HFF-Myc (cell line): ENCODE measurements at regions not wholly inside any gene's neighbourhood (a gene's known extent, or its start where the extent isn't known, plus 50 kb on each side); places are given as distances from the start of the nearest gene placed in this dataset.
"Not testable (repeated sequence)": the region's sequence is repeated elsewhere in the genome, so short reads cannot be mapped to it uniquely, and the experiment has no call there.

ENCODE experiments used
- DNase-seq: peaks from one replicate; pipeline ENCODE4 v3.0.0-alpha.2; 2011; ENCODE audit warnings: low read depth; ENCODE audit errors: extremely low read depth
- H3K4me3 ChIP-seq: replicated peaks from 2 replicates; pipeline ENCODE4 v1.5.1; 2011; ENCODE audit warnings: low read depth, mild to moderate bottlenecking, control low read depth, low read length
- CTCF ChIP-seq: IDR thresholded peaks from 2 replicates; pipeline ENCODE4 v1.5.1; 2012; ENCODE audit warnings: mild to moderate bottlenecking, low read depth, low read length, control low read depth; ENCODE audit errors: missing control alignments

DNA sequence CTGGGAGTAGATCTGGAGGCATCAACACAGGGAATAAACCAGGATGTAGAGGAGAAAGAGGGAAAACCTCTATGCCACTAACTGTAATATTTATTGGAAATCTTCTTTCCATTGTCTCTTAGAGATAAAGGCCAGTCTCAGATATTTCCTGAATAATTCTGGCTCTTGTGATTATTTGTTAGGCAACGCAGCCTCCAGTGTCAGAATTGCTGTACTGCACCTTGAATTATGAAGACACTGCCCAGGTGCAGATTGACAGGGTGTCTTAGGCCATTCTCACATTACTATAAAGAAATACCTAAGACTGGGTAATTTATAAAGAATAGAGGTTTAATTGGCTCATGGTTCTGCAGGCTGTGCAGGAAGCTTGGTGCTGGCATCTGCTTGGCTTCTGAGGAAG lies 100.7 kb upstream of the ZDHHC15 start:
- H3K4me3 ChIP-seq = no peak overlapping the region
- DNase-seq = no peak
- TF ChIP-seq CTCF = no peak

DNA sequence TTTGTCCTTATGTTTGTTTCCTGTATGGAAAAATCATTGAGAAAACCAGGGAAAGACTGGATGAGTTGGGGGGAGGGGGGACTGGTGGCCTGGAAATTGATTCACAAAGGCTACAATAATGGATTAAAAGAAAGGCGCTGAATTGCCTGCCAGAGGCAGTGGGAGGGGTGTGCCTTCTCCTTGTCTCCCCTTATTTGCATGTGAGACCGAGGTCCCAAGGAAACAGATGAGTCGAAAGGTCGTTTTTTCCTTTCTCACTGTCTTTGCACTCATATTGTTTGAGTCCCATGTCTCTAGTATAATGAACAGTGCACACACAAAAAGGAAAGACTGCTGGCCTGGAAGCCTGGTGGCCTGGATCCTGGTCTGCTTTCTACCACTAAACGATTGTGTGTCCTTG lies 86.6 kb upstream of the ZDHHC15 start:
- DNase-seq = no peak
- no peak overlapping the region for H3K4me3 ChIP-seq
- no peak for TF ChIP-seq CTCF

DNA sequence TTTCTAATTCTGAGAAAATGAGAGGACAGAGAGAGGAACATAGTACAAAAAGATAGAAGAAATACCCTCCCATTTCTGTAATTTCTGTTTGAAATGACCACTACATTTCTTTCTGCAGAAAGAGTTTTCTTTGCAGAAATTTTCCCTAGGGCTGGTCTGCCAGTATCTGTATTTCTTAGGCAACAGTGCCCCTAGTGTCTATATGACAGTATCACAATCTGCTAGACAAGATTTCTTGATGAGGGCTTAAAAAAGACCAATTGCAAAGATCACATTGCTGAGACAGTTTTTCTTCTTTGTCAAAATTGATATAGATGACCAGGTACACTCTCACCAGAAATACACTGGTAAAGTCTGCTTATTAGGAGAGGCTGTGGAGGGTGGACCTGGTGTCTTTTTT lies 81.0 kb upstream of the ZDHHC15 start:
- no peak overlapping the region for H3K4me3 ChIP-seq
- peak; percentile 31 for TF ChIP-seq CTCF
- DNase-seq = no peak

- H3K4me3 ChIP-seq, DNase-seq: not testable (repeated sequence)
These were observed 79.2 kb upstream of the ZDHHC15 start for GRCh38 chrX:75602022-75602421.

DNA sequence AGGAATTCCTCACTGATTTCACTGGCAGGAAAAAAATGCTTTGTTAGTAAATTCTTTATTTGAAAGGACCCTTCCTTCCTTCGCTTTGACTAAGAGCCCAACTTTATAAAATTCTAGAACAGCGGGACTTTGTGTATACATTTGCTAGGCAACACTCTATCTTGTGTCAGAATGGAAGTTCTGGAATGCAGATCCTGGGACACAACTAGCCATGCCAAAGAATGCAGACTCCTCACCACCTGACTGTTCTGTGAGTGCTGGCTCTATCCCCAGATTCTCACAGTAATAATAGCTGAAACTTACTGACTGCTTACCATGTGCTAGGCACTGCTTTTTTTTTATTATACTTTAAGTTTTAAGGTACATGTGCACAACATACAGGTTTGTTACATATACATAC lies 73.3 kb upstream of the ZDHHC15 start:
- DNase-seq = no peak
- H3K4me3 ChIP-seq = no peak overlapping the region
- TF ChIP-seq CTCF = no peak

DNA sequence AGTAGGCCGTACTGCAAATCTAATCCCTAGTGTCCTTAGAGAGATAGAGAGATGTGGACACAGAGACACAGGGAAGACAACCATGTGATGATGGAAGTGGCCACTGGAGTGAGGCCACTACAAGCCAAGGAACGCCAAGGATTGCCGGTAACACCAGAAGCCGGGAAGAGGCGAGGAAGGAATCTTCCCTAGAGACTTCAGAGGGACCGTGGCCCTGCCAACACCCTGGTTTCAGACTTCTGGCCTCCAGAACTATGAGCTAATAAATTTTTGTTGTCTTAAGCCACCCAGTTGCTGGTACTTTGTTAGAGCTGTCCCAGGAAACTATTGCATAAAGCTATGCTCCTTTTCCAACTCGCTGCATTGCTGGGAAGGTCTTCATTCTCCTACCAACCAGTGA lies 70.3 kb upstream of the ZDHHC15 start:
- H3K4me3 ChIP-seq, DNase-seq: not testable (repeated sequence)

- DNase-seq = no peak
- no peak overlapping the region for H3K4me3 ChIP-seq
- TF ChIP-seq CTCF = no peak
These were observed 59.7 kb upstream of the ZDHHC15 start for GRCh38 chrX:75582511-75582910.
